ENCODE measurements at regions not wholly inside any gene's neighbourhood (a gene's known extent, or its start where the extent isn't known, plus 50 kb on each side); places are given as distances from the start of the nearest gene placed in this dataset.

- TF ChIP-seq CTCF (IDR thresholded peaks at IDR 0.05) = no peak
- TF ChIP-seq ZFX (IDR thresholded peaks at IDR 0.05; ENCODE audit: borderline replicate concordance) = no peak
Measured at GRCh38 chr2:109069331-109070194, 59.4 kb upstream of the SH3RF3 start.
